ENCODE measurements at regions not wholly inside any gene's neighbourhood (a gene's known extent, or its start where the extent isn't known, plus 50 kb on each side); places are given as distances from the start of the nearest gene placed in this dataset.
"Not testable (repeated sequence)": the region's sequence is repeated elsewhere in the genome, so short reads cannot be mapped to it uniquely, and the experiment has no call there.

DNA sequence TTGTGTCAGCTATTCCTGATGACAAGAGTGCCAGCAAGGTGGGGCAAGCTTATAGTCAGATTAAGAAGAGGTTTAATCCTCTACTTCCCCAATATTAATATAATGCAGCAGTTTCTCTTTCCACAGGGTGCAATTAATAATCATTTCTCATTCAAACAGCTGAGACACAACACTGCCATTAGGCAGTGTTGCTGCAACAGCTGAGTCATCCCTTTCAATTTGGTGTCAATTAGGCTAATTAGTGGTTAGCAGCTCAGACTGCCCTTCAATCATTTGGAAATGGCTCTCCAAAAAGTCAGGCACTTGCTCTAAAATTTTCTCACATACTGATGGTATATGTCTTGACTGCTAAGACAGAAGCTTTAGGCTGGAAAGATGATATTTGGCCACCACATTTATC lies 265.7 kb upstream of the FAM241A start:
- DNase-seq (ENCODE audit: low spot score): no peak

DNA sequence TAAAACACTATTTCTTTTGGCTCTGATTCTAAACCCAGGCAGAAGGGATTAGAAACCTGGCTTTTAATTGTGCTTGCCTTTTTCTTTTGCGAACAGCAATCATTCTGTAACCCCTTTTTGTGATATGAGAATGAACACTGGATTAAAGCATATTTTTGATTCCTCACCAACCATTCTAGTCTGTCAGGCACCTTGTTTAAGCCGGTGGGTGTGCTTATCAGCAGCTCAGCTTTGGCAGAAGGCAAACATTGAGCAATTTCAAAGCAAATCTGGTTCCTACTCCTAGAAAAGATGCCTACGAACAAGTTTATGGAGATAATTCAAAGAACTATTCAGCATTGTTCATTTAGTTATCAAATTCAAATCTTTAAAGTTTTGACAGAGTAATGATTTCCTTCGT lies 265.1 kb upstream of the FAM241A start:
- DNase-seq (ENCODE audit: low spot score): peak; percentile 32

DNA sequence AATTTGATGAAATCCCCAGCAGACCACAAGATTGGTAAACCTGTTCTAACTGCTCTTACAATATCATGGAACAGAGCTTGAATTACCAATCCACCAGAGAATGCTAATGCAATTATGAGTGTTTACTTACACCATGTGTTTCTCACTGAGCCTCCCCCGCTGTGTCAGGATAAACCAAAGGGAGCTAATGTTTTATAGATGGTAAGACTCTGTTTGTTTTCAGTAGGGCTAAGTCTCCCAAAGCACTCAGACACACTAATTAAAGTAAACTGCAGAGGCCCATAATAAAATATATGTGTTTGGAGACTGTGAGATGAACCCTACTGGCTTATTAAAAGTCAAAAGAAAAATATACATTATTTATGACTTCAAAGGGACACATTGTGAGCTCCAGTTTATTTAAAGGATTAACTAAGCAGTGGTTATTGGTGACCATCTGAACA lies 261.7 kb upstream of the FAM241A start:
- DNase-seq (ENCODE audit: low spot score): peak; percentile 28

- DNase-seq (ENCODE audit: low spot score): no peak
Observed at GRCh38 chr4:111890412-111890811, 254.8 kb upstream of the FAM241A start.

DNA sequence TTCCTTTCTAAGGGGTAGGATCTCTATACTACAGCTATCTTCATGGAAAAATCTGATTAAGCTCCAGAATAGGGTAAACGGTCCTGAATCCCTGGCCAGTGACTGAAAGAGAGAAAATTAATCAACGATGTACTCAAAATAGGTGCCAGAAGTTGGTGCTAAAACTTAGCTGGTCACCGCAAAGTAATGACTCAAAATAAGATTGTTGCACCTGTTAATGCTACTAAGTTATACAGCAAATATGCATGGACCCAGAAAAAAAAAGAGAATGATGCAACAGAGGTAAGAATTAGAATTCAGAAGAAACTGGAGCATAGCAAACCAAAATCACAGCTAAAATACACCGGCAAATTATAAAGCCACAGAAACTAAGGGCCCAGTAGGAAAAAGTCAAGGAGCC lies 239.7 kb upstream of the FAM241A start:
- no peak for DNase-seq (ENCODE audit: low spot score)

DNA sequence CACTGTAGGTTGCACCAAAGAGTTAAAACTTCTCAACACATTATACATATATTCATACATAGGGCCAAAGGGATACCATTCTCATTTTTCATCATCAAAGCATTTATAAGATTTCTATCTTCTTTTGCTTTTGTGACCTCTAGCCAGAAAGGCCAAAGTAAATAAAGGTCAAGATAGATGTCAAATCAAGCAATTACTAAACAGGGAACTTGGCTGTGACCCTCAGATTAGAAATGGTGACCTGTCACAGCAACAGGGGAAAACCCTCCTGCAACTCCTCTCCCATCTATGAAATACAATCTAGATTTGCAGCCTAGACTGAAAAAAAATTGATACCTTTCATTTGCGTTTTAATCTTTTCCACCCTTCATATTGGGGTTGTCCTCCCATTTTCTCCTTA lies 225.6 kb upstream of the FAM241A start:
- no peak for DNase-seq (ENCODE audit: low spot score)

DNA sequence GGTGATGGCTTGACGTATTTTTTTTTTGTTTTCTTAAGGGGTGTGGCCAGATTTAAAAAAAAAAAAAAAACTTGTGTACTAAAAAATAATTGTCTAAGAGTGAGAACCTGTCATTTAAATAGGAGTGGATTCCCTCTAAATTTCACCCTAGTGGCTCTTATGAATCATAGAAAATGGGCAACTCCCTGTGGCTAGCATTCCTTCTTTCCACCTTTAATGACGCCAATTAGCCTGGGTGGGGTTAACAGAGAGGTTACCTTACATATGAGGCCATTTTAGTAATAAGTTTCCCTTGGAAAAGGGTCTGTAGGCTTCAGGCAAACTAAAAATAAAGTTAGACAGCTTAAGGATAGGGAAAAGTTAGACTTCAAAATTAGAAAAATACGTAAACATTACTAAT lies 223.5 kb upstream of the FAM241A start:
- DNase-seq (ENCODE audit: low spot score): no peak

DNA sequence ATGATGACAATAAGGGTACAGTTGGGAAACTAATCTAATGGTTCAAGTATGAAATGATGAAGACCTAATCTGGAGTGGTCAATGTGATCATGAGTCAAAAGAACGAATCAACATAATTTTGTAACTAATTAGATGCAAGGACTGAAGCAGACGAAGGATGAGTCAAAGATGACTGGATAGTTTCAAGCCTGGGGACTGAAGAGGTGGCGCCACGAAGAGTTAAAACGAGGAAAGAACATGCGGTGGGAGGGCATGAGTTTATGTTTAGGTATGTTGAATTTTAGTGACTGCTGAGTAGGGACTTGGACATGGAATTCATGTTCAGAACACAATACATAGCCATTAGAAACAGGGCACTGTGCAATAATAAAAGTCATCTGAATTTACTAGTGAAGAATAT lies 221.5 kb upstream of the FAM241A start:
- no peak for DNase-seq (ENCODE audit: low spot score)

GRCh38 chr4:111924696-111925095 lies 220.6 kb upstream of the FAM241A start:
- no peak for DNase-seq (ENCODE audit: low spot score)

GRCh38 chr4:111930659-111931058 lies 214.6 kb upstream of the FAM241A start:
- DNase-seq (ENCODE audit: low spot score): no peak

DNA sequence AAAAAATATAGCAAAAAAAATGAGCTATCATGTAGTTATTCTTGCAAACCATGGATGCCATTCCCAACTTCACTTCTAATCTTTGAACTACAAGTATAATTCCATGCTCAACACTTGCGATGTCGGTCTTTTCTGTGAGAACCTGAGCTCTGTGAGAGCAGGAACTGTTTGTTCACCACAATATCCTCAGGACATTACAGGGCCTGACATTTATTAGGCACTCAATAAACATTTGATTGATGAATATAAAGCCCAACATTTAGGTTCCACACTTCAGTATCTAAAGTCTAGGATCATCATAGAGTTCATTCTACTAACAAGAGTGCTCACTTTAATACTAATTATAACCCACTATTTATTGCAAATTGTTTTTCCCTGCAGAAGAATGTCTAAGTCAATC lies 211.6 kb upstream of the FAM241A start:
- no peak for DNase-seq (ENCODE audit: low spot score)

GRCh38 chr4:111934314-111934713 lies 210.9 kb upstream of the FAM241A start:
- DNase-seq (ENCODE audit: low spot score): no peak

DNA sequence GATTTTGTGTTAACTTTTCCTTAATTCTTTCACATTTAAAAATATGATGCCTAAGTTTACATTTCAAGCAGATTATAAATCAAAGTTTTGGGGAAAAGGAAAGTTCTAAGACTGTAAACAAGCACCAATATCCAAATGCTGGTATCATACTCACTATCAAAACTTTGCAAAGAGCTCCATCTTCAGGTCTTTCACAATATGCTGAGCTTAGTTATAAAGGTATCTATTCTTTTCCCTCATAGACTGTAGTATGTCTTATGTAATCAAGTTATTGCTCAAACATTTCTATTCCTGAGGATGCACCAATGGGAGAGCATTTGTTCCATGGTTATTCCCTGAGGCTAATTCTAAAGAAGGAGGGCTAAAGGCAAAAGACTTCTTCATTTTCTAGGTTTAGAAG lies 207.9 kb upstream of the FAM241A start:
- DNase-seq (ENCODE audit: low spot score): peak; percentile 12

DNA sequence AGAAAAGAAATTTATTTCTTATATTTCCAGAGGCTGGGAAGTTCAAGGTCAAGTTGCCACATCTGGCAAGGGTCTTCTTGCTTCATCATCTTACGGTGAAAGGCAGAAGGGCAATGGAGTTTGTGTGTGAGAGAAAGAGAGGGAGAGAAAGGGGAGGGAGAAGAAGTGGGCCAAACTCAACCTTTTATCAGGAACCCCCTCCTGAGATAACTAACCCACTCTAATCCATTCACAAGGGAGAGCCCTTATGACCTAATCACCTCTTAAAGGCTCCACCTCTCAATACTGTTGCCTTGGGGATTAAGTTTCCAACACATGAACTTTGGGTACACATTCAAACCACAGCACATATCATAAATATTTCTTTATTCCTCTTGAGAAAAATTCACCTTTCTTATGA lies 203.3 kb upstream of the FAM241A start:
- DNase-seq (ENCODE audit: low spot score): no peak

DNA sequence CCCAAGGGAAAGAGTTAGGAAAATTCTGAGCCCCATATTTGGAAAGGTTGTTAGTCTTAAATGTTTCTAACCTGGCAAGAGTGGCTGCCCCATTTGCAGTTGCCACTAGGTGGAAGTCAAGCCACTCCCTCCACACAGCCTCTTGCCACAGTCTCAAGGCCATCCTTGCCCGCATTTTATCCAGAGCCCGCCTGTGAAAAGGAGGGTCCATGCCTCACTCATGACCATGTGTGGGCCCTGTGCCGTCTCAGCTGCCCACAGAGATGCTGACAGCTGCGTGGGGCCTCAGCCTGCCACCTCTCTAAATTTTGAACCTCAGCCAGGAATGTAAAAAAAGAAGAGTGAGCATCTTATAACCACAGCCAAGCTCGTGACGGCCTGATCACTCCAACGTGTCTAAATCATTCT lies 201.5 kb upstream of the FAM241A start:
- DNase-seq (ENCODE audit: low spot score): no peak

DNA sequence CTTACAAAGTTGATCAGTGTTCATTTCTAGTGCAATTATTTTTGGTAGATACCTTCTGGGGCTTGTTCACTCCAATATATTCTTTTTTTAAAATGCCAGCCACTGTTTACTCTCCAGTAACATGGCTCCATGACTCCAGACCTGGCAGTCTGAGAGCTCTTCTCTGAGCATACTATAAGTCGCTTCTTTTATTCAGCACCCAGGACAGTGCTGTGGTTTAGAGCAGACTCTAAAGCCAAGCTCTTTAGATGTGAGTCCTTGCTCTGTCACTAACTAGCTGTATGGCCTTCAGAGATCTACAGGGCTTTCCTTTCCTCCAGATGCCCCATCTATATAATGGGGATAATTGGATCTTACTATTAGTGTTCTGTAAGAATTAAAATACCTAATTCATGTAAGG lies 200.2 kb upstream of the FAM241A start:
- no peak for DNase-seq (ENCODE audit: low spot score)

GRCh38 chr4:111946800-111947199 lies 198.5 kb upstream of the FAM241A start:
- DNase-seq (ENCODE audit: low spot score): no peak

GRCh38 chr4:111952688-111953087 lies 192.6 kb upstream of the FAM241A start:
- no peak for DNase-seq (ENCODE audit: low spot score)

DNA sequence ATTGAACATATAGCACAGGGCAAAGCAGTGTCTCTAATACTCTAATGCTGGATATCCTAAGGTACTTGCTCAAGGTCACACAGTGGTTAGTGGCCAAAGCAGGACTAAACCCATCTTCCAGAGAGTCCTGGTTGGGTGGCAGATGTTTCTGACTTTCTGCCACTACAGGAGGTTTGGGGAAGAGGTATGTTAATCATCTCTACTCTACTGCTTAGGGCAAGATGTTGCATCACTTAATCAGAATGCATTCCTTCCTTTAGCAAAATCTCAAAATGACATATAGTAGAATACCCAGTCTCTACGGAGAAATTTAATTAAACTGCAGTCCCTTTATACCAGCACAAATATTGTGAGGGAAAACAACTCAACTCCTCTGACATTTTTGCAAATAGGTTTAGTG lies 190.7 kb upstream of the FAM241A start:
- no peak for DNase-seq (ENCODE audit: low spot score)

GRCh38 chr4:111955001-111955400 lies 190.3 kb upstream of the FAM241A start:
- DNase-seq (ENCODE audit: low spot score): no peak

DNA sequence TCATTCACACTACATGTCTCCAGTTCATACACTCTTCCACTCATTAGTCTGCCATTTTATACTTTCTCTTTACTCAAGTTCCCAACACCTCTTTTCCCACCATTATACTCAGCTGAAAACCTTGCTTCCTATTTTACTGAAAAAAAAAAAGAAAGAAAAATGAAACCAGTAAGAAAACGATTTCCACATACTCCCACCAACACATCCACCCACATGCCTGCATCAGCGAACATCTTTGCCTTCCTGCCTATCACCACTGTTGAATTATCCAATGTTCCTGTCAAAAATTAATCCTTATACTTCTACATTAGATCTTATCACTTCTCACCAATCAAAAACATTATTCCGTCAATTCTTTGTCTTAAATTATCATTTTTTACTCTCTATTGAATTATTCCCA lies 188.1 kb upstream of the FAM241A start:
- no peak for DNase-seq (ENCODE audit: low spot score)

DNA sequence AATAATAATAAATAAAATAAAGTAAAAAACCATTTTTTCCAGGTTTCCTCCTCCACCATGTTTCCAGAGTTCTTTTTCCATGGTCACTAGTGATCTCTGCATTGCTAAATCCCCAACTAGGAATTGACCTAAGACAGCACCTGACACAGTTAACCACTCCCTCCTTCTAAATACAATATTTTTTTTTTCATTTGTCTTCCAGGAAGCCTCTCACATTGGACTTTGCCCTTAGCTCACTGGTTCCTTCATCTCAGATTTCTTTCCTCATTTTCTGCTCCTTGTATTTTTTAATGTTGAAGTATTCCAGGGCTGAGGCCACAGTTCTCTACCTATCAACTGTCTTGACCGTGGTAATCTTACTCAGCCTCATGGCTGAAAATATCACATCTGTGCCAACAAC lies 187.3 kb upstream of the FAM241A start:
- DNase-seq (ENCODE audit: low spot score): no peak

DNA sequence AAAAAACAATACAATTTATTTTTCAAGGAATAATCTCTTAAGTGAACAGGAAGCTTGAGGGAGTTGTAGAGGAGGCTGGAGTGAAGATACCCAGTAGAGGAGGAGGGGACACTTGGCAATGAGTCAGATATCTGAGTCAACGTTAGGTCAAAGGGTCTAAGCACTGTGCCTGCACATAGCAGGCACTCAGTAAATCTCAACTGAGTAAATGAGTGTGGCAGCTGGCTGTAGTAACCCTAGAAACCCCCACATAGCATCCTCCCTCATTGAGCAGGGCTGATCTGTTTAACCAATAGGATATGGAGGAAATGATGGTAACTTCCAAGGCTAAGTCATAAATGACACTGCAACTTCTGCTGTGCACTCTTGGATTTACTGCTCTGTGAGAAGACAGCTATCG lies 186.0 kb upstream of the FAM241A start:
- no peak for DNase-seq (ENCODE audit: low spot score)

DNA sequence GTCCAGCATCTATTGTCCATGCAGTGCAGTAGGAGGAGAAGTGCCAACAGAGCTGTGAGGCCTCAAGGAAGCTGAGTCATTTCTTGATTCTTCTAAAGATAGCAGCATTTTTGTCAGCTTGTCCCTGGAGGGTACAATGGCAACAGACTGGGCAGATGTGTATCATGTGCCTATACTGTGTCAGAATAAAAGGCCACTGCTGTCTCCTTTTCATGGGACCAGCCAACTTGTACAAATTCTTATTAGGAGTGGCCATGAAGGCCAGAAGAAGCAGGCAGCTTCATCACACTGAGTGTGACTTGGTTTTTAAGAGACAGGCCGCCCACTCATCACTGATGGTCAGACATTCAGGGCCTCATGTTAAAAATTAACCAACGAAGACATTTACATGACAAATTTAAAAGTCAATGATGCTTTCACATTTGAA lies 185.0 kb upstream of the FAM241A start:
- no peak for DNase-seq (ENCODE audit: low spot score)

DNA sequence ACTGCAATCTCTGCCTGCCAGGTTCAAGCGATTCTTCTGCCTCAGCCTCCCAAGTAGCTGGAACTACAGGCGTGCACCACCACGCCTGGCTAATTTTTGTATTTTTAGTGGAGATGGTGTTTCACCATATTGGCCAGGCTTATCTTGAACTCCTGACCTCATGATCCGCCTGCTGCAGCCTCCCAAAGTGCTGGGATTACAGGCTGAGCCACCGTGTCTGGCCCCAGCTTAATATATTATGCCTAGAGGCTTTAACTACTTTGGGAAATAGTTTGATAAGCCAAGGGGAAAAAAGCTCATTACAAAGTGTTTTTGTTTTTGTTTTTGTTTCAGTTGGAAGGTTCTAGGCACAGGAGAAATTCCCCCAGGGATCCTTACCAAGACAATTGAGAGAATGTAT lies 184.2 kb upstream of the FAM241A start:
- not testable (repeated sequence) for DNase-seq (ENCODE audit: low spot score)
